ENCODE measurements at regions not wholly inside any gene's neighbourhood (a gene's known extent, or its start where the extent isn't known, plus 50 kb on each side); places are given as distances from the start of the nearest gene placed in this dataset.

DNA sequence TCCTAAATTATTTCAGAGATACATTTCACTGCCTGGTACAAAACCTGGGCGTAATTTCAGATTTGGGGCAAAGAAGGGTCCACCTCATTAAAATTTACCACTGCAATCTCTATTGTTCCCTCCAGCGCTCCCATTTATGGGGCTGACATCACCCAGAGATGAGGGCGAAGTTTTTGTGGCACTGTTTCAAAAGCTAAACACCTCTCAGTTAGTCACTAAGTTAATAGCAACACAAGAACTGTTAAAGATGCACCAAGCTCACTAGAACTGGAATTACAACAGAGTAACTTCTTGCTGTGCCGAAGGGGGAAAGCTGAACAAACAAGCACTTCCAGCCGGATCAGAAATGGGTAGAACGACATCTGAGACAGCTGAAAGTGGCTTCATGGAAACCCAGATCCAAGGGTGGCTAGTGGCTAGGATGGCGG, 179.4 kb downstream of the GATA3 start:
- DNase-seq = no peak

DNA sequence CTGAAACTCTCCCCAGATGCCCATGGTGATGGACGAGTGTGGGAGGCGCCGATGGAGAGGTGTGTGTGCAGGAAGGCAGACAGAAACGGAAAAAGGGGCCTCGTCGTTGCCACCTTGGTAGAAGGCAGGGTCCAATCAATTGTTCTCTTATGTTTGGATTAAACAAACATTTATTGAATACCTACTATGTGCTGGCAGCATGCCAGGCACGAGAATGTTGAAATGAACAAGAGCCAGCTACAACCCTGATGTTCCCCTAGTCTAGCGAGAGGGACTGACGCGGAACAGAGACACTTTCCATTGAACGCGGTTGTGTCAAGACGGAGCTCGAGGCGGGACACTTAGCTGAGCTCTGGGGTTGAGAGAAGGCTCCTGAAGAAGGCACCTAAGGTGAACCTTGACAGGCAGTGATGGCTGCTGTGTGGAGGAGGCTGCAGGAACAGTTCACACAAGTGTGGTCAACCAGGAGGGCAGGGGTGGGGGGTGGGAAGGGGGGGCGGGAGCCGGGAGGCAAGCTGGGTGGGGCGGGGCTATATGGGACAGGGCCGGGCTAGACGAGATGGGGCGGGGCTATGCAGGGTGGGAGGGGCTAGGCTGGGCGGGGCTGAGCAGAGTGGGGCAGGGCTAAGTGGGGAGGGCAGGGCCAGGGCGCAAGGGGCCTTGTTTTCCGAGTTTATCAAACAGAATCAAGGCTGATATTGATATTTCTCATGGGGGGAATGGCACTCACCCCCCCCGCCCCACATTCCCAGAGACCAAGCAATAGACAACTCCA, 181.0 kb downstream of the GATA3 start:
- no peak for DNase-seq

DNA sequence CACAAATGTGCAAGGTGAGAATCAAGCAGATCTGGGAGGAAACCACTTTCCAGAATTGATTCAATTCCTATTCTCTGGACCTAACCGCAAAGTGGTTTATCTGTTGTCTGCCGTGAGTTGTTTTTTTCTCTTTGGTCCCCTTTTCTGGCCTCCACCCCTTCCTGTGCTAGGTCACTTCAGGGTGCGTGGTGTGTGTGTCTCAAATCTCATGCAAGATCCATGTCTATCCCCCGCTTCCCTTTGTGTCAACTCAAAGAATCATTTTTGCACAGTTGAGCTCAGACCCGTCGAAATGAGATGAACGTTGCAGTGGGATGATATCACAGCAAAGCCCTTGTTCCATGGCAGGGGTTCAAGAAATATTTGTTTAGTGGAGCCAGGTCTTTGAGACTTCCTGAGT, 184.5 kb downstream of the GATA3 start:
- no peak for DNase-seq

DNA sequence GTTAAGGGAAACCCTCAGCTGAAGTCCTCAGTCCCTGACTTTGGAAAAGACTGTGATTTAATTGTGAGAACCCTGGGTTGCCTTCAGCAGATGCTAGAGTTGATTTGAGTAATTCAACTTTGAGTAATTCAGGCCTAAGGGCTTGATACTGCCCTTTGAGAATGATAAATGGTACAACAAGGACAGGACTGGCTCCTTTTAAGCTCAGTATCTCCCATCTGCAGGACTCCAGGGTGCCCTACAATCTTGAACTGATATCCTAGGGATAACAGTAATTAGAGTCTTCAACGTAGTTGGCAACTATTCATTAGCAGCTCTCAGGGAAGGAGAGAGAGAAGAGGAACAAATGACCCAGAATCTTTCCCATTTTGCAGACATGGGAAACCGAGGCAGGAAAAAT, 186.4 kb downstream of the GATA3 start:
- DNase-seq = no peak

DNA sequence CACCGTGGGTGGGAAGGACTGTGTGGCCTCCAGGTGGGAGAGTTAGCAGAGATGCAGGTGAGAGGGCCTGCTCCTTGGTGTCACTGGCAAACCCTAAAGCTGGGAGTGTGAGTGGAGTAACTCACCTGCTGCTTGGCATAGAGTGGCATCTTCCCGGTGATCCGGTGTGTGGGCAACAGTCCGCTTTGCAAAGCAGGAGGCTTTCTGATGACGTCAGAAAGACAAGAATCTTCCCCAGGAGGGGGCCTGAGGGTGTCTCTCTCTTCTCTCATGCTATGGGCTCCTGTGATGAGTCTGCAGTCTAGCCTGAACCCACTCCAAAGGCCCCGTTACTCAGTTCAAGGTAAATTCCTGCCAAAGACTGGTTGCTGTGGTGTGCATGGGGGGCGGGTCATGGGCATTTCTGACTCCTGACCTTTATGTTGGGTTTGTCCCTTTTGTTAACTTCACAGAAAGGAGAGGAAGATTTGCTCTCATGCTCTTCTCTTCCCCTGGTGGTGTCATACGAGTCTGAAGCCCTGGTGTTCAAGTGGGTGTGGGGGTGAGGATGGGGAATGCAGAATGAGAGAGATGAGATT, 187.9 kb downstream of the GATA3 start:
- no peak for DNase-seq

DNA sequence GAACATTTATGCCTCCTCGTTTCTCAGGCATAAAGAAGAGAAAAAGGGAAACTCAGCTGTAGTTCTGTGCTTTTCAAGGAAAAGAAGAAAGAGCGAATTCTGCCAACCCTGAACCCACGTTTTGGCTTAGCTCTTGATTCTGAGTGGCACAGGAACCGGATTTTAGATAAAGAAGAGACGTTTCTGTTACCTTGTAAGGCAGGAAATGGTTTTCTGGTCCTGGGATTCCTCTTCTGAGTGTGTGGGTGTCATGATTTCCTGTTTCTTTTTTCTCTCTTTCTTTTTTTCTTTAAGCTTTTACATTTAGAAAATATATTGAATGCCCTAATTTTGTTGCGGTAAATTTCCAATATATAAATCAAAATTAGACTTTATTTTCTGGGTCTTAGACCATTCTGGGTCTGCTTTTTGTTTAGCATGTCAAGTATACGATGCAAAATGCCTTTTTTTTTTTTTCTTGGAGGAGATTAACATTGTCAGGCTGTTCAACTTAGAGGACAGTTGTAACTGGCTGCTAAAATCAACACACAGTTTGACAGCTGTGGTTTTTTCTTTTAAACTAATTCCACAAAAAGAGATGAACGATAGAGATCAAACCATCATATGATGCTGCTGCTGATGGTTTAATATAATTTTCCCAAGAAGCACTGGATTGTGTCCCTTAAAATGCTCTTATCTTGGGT, 190.8 kb downstream of the GATA3 start:
- DNase-seq = no peak

DNA sequence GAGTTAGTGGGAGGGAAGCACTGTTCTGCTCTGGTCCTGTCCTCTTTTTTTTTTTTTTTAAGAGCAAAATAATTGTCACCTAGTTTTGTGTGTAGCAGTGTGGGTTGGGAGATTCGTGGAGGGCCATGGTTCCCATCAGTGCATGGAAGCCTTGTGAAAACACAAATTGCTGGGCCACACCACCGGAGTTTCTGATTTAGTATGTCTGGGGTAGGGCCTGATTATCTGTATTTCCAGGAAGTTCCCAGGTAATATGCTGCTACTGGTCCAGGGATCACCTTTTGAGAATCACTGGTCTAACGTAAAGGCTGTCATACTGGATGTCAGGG, 191.3 kb downstream of the GATA3 start:
- no peak for DNase-seq

DNA sequence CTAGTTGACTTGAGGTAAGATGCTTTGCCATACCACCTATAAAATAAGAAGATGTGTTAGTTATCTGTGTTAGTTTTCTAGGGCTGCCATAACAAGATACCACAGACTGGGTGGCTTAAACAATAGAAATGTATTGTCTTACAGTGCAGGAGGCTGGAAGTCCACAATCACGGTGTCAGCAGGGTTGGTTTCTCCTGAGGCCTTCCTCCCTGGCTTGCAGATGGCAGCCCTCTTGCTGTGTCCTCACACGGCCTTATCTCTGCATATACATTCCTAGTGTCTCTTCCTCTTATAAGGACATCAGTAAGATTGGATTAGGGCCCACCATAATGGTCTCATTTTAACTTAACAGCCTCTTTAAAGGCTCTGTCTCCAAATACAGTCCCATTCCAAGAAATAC, 192.1 kb downstream of the GATA3 start:
- no peak for DNase-seq

DNA sequence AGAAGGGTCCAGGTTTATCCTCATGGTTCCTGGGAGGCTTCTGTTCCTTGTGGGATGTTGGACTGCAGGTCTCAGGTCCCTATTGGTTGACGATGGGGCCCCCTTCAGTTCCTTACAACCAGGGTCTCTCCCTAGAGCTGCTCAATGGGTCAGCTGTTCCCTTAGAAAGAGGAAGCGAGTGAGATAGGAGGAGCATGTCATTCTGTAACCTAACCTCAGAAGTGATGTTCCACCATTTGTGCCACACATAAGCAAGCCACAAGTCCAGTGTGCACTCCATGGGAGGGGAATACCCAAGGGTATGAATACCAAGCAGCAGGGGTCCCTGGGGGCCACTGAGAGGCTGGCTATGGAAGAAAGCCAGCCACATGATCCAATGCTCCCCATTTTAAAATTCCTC, 192.7 kb downstream of the GATA3 start:
- DNase-seq = no peak

DNA sequence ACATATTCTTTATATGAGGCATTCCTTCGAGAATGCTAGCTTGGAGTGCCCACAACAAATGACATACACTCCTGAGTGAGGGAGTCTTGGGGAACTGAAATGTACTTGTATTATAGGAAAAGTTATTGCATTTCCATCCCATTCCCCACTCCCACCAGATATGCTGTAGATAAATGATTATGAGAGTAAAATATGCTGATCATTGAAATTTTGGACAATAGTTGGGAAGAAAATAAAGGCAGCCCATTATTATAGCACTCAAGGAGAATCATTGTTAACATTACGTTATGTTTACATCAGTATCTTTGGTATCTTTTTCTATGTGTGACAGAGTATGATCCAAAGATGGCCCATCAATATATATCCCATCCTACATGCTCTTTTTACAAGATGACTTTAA, 194.4 kb downstream of the GATA3 start:
- no peak for DNase-seq

DNA sequence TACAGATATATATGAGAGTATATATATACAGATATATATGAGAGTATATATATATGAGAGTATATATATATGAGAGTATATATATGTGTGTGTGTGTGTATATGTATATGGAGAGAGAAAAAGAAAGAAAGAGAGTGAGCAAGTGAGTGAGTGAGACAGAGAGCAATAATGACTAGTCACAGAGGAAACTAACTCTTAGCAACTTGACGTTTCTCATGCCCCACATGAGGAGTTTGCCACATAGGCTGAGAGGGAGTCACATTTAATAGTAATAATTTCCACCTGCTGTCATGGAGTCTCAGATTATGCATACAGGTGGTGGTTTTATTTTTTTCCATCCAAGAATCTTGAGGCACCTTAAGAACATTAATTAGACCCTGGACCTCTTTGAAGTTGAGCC, 199.9 kb downstream of the GATA3 start:
- DNase-seq = no peak

DNA sequence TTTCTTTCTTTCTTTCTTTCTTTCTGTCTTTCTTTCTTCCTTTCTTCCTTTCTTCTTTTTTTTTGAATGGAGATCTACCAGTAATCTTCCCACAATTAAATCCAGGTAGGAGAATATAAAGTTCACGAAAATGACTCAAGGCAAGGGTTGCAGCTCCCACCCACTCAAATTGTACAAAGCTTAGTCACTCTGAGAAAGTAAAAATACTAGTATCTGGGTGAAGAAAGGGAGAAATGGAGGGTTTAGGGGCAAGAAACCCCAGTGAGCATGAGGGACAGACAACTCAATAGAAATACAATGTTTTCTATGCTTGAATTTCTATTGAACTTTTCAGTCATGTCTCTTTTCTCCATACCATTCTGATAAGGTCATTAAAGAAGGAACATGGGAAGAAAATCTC, 200.8 kb downstream of the GATA3 start:
- no peak for DNase-seq

DNA sequence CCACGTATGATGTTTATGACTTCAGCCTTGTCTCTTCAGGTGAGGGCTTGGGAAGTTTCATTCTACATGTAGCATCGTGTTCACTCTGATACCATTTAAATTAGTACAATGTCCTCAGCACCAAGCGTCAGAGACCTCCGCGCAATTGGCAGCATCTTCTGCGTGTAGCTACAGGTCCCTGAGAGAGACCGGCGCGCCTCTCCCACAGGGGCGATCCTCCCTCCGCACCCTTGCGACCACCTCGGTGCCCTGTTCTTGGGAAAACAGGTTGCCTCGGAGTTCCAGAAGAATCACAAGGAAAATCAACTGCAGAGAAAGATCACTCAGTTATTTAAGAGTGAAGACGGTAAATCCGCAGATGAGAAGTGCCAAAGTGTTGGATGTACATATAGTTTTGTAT, 206.2 kb downstream of the GATA3 start:
- DNase-seq = no peak

DNA sequence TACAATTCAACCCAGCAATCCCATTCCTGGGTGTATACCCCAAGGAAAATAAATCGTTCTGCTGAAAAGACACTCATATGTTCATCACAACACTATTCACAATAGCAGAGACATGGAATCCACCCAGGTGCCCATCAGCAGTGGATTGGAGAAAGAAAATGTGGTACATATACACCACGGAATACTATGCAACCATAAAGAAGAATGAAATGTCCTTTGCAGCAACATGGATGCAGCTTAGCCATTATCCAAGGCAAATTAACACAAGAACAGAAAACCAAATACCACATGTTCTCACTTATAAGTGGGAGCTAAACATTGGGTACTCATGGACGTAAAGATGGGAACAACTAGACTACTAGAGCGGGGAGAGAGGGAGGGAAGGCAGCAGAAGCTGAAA, 207.8 kb downstream of the GATA3 start:
- DNase-seq = no peak

DNA sequence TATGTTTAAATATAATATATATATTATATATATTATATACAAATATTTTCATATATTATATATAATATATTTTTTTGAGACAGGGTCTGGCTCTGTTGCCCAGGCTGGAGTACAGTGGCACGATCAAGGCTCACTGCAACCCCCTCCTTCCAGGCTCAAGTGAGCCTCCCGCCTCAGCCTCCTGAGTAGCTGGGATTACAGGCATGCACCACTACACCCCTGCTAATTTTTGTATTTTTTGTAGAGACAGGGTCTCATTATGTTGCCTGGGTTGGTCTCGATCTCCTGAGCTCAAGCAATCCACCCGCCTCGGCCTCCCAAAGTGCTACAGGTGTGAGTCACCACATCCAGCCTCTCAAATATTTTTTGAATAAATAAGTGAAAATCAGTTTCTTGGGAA, 215.5 kb downstream of the GATA3 start:
- DNase-seq = no peak

DNA sequence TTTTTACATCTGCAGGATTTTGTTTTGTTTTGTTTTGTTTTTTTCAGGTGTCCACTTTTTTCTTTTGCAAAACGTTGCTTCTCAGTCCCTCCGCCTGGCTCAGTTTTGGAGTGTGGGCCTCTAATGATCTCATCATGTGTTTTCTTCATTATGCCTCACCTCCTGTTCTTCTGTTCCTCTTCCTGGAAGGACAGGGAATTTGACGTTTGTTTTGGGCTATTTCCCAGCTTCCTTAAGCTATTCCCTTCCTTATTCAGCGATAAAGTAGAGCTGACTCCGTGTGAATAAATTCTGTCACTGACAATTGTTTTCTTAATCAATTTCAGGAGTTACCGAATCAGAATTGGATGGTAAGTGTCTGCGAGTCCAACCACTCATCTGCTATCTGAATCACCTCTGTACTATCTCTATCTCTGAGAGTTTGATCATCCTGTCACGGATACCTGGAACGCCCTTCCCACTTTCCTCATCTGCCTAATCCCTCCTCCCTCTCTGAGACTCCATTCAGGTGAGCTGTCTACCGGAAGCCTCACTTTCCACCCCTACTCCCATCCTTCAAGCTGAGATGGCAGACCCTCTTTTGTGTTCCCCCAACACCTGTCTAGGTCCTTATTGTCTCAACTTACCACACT, 218.4 kb downstream of the GATA3 start:
- DNase-seq = no peak

DNA sequence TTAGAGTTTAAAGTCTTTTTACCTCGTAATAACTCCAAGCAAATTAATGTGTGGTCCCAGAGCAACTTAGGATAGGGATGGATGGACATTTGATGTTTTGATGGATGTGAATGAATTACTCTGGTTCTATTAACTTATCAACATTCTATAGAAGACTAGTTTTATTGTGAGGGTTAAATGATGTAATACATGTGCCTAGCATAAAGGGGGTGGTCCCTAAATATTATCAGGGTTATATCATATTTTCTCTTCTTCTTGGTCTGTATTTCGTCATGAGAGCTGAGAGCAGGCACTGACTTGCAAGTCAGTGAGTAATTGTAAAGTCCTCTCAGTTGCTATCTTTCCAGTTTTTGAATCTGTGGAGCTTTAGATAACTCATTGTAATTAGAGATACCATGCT, 219.3 kb downstream of the GATA3 start:
- DNase-seq = no peak

DNA sequence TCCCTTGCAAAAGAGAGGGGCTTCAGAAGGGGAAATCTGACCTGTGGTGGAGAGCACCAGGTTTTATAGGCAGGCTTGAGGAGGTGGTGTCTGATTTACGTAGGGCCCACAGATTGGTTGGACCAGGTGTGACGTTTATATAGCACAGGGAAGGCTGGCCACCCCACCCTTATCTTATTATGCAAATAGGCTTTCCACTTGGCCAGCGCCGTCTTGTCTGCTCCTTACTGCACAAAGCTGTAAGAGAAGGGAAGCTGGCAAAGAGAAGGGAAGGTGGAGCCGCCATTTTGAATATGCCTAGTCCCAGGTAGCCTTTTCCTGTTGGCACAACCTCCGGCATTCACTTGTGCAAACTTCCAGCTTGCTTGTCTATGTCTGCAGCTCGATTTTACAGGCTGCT, 221.4 kb downstream of the GATA3 start:
- DNase-seq = no peak

DNA sequence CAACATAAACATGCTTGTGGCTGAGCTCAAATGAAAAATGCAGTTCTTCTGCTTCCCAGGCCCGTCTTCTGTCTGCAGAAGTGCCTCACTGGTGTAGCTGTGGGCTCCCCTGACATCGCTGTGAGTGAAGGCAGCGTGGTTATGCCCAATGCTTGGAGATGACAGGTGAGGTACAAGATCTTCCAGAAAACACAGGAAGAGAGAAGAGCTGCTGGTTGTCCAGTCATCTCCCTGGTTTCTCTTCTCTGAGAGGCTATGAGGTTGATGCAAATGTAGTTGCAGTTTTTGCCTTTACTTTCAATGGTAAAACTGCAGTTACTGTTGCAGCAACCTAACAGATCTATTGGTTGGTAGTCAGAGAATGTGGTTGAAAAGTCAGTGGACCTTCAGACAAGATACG, 223.6 kb downstream of the GATA3 start:
- DNase-seq = no peak

DNA sequence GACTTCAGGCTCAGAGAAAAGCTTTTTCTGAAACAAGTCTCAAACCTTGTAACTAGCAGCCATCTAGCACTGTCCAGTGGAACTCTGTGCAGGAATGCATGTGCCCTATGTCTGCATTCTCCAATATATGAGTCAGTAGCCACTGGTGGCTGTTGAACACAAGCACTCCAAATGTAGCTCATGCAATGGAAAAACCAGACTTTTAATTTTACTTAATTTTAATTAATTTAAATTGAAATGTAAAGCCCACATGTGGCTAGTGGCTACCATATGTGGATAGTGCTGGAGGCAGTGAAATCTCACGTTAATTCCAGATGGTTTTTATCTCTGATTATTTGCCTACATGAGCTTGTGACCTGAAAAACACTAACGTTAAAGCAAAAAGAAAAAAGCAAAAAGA, 225.1 kb downstream of the GATA3 start:
- no peak for DNase-seq

DNA sequence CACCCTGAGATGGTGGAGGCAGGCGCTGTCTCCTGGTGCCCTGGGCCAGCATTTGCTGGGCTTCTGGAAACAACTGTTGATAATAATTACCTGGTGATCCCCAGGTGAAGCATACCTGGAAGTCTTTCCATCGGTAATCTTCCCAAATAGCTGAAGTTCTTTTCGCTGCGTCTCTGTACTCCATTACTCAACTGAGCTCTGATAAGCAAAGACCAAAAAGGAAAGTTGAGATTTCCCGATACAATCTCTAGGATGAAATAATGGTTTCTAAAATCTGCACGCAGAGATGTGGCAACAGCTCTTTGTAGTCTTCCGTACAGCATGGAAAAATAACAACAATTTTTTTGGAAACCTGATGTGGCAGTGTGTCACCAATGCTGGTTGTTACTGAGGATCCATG, 226.5 kb downstream of the GATA3 start:
- DNase-seq = no peak

DNA sequence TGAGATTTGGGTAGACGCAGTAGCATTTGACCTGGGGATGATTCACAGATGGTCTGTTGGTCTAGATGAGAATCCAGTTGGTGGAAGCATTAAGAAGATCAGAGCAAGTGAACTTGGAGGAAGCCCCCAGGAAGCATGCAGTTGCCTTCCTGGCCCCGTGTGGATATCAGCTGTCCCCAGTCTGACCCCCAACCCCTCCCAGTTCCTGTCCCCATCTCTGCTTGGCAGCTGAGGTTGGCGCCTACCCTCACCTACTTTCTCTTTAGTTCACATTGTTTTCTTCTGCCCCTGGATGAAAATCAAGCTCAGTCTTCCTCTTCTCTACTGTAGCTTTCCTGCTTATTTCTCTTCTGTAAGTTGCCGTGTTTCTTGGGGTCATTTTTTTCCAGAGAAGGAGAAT, 227.9 kb downstream of the GATA3 start:
- DNase-seq = no peak

DNA sequence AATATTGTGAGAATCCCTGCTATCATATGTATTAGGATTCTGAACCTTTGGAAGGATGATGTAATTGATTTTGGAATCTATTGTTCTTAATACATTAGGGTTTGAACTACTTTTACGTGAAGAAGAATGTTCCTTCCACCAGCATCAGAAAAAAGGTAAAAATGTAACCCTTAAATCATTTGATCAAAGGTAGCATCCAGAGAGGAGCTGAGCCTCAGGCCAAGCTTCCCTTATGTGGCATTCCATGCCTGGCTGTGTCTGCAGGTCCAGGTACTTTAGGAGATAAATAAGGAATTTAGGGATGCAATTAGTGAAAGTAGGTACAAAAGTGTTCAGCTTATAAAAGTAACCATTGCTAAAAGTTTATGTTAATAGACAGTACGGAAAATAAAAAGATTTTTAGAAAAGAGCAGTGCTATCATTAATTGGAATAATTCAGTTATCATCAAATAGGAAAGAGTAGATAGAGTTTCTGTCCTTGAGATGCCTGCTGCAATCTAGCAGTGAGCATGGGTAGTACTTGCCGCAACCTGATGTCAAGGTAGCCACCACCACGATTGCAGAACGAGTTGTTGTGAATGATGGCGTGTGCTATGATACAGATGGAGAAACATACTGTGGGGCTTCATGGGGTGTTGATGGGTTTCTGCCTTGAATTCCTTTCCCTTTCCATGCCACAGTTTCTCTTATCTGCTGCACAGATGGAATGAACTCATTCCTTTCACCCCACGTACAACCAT, 228.8 kb downstream of the GATA3 start:
- DNase-seq = no peak

DNA sequence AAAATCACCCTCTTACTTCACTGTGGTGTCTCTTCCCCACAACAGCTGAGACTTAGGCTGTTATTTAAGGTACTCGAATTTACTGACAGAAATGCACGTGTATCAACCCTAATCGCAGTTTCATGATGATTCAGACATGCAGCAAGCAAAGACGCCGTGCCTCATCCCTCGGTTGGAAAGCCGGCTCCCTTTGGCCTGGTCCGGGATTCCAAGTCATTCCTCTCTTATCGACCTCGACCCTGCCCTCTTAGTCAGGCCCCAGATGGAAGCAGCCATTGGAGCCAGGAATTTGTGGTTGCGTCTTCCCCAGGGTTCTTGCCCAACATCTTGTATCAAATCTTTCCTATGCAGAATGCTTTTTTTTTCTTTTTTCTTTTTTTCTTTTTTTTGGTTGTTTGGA, 229.5 kb downstream of the GATA3 start:
- no peak for DNase-seq
